GM19463 (cell line): ENCODE measurements at regions not wholly inside any gene's neighbourhood (a gene's known extent, or its start where the extent isn't known, plus 50 kb on each side); places are given as distances from the start of the nearest gene placed in this dataset.

Experiments used
- ATAC-seq: cut with Tn5 transposase; IDR thresholded peaks from one replicate; pipeline ENCODE4 v1.9.1; 2021; ENCODE audit warnings: mild to moderate bottlenecking, moderate library complexity; ENCODE audit not compliant: unreplicated experiment

- no peak for ATAC-seq
Measured at GRCh38 chr14:98606041-98606640, 665.9 kb downstream of the BCL11B start.

- no peak for ATAC-seq
Measured at GRCh38 chr14:98606816-98607215, 665.2 kb downstream of the BCL11B start.

GRCh38 chr14:98607341-98607910 is 664.6 kb downstream of the BCL11B start:
- no peak for ATAC-seq

GRCh38 chr14:98608071-98609060 is 663.6 kb downstream of the BCL11B start:
- no peak for ATAC-seq

- no peak for ATAC-seq
Measured at GRCh38 chr14:98612434-98613200, 659.4 kb downstream of the BCL11B start.

GRCh38 chr14:98614741-98615140 is 657.3 kb downstream of the BCL11B start:
- ATAC-seq, result no peak

- ATAC-seq, result no peak
Measured at GRCh38 chr14:98622208-98623051, 649.6 kb downstream of the BCL11B start.

- ATAC-seq, result no peak
Measured at GRCh38 chr14:98623788-98624415, 648.1 kb downstream of the BCL11B start.

- no peak for ATAC-seq
Measured at GRCh38 chr14:98633380-98633779, 638.6 kb downstream of the BCL11B start.

- ATAC-seq, result no peak
Measured at GRCh38 chr14:98634043-98634820, 637.8 kb downstream of the BCL11B start.

GRCh38 chr14:98638366-98638765 is 633.6 kb downstream of the BCL11B start:
- no peak for ATAC-seq

GRCh38 chr14:98647754-98648153 is 624.2 kb downstream of the BCL11B start:
- no peak for ATAC-seq

- no peak for ATAC-seq
Measured at GRCh38 chr14:98651037-98651436, 621.0 kb downstream of the BCL11B start.

- no peak for ATAC-seq
Measured at GRCh38 chr14:98665007-98665406, 607.0 kb downstream of the BCL11B start.

GRCh38 chr14:98666545-98666944 is 605.5 kb downstream of the BCL11B start:
- ATAC-seq, result no peak

- ATAC-seq, result no peak
Measured at GRCh38 chr14:98682033-98682432, 590.0 kb downstream of the BCL11B start.

GRCh38 chr14:98682726-98683125 is 589.3 kb downstream of the BCL11B start:
- no peak for ATAC-seq

GRCh38 chr14:98684468-98684867 is 587.5 kb downstream of the BCL11B start:
- no peak for ATAC-seq

- ATAC-seq, result no peak
Measured at GRCh38 chr14:98685725-98686124, 586.3 kb downstream of the BCL11B start.
